ENCODE measurements at regions not wholly inside any gene's neighbourhood (a gene's known extent, or its start where the extent isn't known, plus 50 kb on each side); places are given as distances from the start of the nearest gene placed in this dataset.
A peak's percentile ranks its signal among the peaks of the same experiment; 100 is the strongest.

GRCh38 chr20:52748285-52748932 is 223.7 kb upstream of the TSHZ2 start:
- ATAC-seq (no peak), FAIRE-seq (no peak), DNase-seq (ENCODE audit: low spot score) (no peak)
- intact Hi-C loops (cut with micrococcal nuclease; ENCODE audit: unreplicated experiment) (loop anchor here (10.0 kb wide), 1 partner anchor 796 kb away; no protein-coding TSS in a partner anchor), in situ Hi-C loops (cut with HindIII; ENCODE audit: extremely low pct_ligation_motif_present, low pct_unique_long_range_greater_than_20kb) (loop anchor here (5.0 to 25.0 kb wide), 2 partner anchors 464 to 789 kb away; no protein-coding TSS in a partner anchor)
- H3K27me3 ChIP-seq (ENCODE audit: control insufficient read depth in 1 of 2, insufficient read depth in 2 of 2, low read length in 2 of 2), result no peaks in the 10 kb centered on the region
- TF ChIP-seq ZNF441 (CRISPR knock-in tag; IDR thresholded peaks at IDR 0.05; ENCODE audit: borderline replicate concordance) (no peak), ATF7 (IDR thresholded peaks at IDR 0.05) (peak; percentile 8; the same call in 1 of the 2 replicates), ATF7 (CRISPR knock-in tag; IDR thresholded peaks at IDR 0.05) (no peak)
- no peaks in the 10 kb centered on the region for H4K20me1 ChIP-seq (ENCODE audit: insufficient read depth, low read length)
- H3K36me3 ChIP-seq (replicated peaks in 1 of 2; ENCODE audit: control insufficient read depth in 1 of 2, insufficient read depth in 2 of 2, low read length in 2 of 2), result no peaks in the 10 kb centered on the region
- no peak overlapping the region for H3K27ac ChIP-seq (ENCODE audit: extremely low read length, insufficient read depth, low read length)
- H3K79me2 ChIP-seq (ENCODE audit: insufficient read depth, low read length), result no peaks in the 10 kb centered on the region
- no peaks in the 10 kb centered on the region for H3K9me3 ChIP-seq (ENCODE audit: low read length)
- H3K9ac ChIP-seq (ENCODE audit: insufficient read depth, low read depth, low read length), result no peak overlapping the region
- H3K4me3 ChIP-seq (replicated peaks in 1 of 3; ENCODE audit: insufficient read depth in 1 of 3, low read depth in 2 of 3, low read length in 3 of 3), result no peak overlapping the region
- ChIA-PET POLR2A (no interaction called here), CTCF (ENCODE audit: low intra/inter-chr PET ratio, low total read pairs) (interaction anchor here (1.1 to 1.5 kb wide), 2 partner anchors 469 to 1192 kb away, joined by 3 to 19 read pairs; no protein-coding TSS in a partner anchor)
- BruUV-seq (replicated peaks), result no TSS peak
- 35% methylated on average over 12 of the region's 12 CpGs for WGBS (ENCODE audit: low lambda C conversion rate)
- no peak overlapping the region for H2AFZ ChIP-seq (ENCODE audit: low read length)
- H3K4me2 ChIP-seq (ENCODE audit: low read depth, low read length), result no peak overlapping the region
- no peaks in the 10 kb centered on the region for H3K4me1 ChIP-seq (ENCODE audit: insufficient read depth, low read length)

GRCh38 chr20:52747845-52748284 is 224.3 kb upstream of the TSHZ2 start:
- POLR2A ChIA-PET, result no interaction called here
- WGBS (ENCODE audit: low lambda C conversion rate), result 17% methylated on average over 8 of the region's 8 CpGs
- H3K27ac ChIP-seq (ENCODE audit: extremely low read length, insufficient read depth, low read length), result no peak overlapping the region
- FAIRE-seq (peak; percentile 67), ATAC-seq (peak; percentile 97), DNase-seq (ENCODE audit: low spot score) (peak; percentile 37)
- intact Hi-C loops (cut with micrococcal nuclease; ENCODE audit: unreplicated experiment) (loop anchor here (1.0 to 10.0 kb wide), 3 partner anchors 211 to 797 kb away; no protein-coding TSS in a partner anchor), in situ Hi-C loops (cut with HindIII; ENCODE audit: extremely low pct_ligation_motif_present, low pct_unique_long_range_greater_than_20kb) (loop anchor here (5.0 to 25.0 kb wide), 2 partner anchors 464 to 789 kb away; no protein-coding TSS in a partner anchor)
- BruUV-seq (replicated peaks), result no TSS peak
- no peak overlapping the region for H3K9ac ChIP-seq (ENCODE audit: insufficient read depth, low read depth, low read length)
- no peak overlapping the region for H3K4me2 ChIP-seq (ENCODE audit: low read depth, low read length)
- H3K36me3 ChIP-seq (replicated peaks in 1 of 2; ENCODE audit: control insufficient read depth in 1 of 2, insufficient read depth in 2 of 2, low read length in 2 of 2), result no peaks in the 10 kb centered on the region
- no peak overlapping the region for H3K4me3 ChIP-seq (replicated peaks in 1 of 3; ENCODE audit: insufficient read depth in 1 of 3, low read depth in 2 of 3, low read length in 3 of 3)
- no peaks in the 10 kb centered on the region for H4K20me1 ChIP-seq (ENCODE audit: insufficient read depth, low read length)
- CTCF ChIA-PET (ENCODE audit: low intra/inter-chr PET ratio, low total read pairs), result interaction anchor here (1.1 to 1.5 kb wide), 2 partner anchors 469 to 1192 kb away, joined by 3 to 19 read pairs; no protein-coding TSS in a partner anchor
- H3K79me2 ChIP-seq (ENCODE audit: insufficient read depth, low read length), result no peaks in the 10 kb centered on the region
- no peaks in the 10 kb centered on the region for H3K9me3 ChIP-seq (ENCODE audit: low read length)
- no peak overlapping the region for H2AFZ ChIP-seq (ENCODE audit: low read length)
- H3K4me1 ChIP-seq (ENCODE audit: insufficient read depth, low read length), result no peaks in the 10 kb centered on the region
- no peaks in the 10 kb centered on the region for H3K27me3 ChIP-seq (ENCODE audit: control insufficient read depth in 1 of 2, insufficient read depth in 2 of 2, low read length in 2 of 2)
- TF ChIP-seq ZNF572 (CRISPR knock-in tag; IDR thresholded peaks at IDR 0.05), result no peak
- peak; percentile 21 for TF ChIP-seq XRCC5 (optimal IDR thresholded peaks at IDR 0.05; ENCODE audit: low read length)
- peak; percentile 82 for TF ChIP-seq CTCF (CRISPR knock-in tag; IDR thresholded peaks at IDR 0.05)
- TF ChIP-seq MNT (IDR thresholded peaks at IDR 0.05), result no peak
- no peak for TF ChIP-seq HOMEZ (CRISPR knock-in tag; IDR thresholded peaks at IDR 0.05; ENCODE audit: low read depth)
- TF ChIP-seq ZNF160 (CRISPR knock-in tag; IDR thresholded peaks at IDR 0.05), result no peak
- TF ChIP-seq ARNT (IDR thresholded peaks at IDR 0.05), result no peak
- no peak for TF ChIP-seq RFX3 (CRISPR knock-in tag; IDR thresholded peaks at IDR 0.05)
- TF ChIP-seq MAFK (conservative IDR thresholded peaks at IDR 0.05 in 1 of 2, IDR thresholded peaks at IDR 0.05 in 1 of 2; ENCODE audit: low read length in 2 of 2), result no peak
- no peak for TF ChIP-seq FIP1L1 (IDR thresholded peaks at IDR 0.05; ENCODE audit: borderline replicate concordance, insufficient read depth, low read depth, low read length)
- peak; percentile 71 for TF ChIP-seq RAD21 (CRISPR knock-in tag; IDR thresholded peaks at IDR 0.05)
